Neural cell (in vitro differentiated cells): ENCODE measurements at regions not wholly inside any gene's neighbourhood (a gene's known extent, or its start where the extent isn't known, plus 50 kb on each side); places are given as distances from the start of the nearest gene placed in this dataset.

Experiments used
- H2AFZ ChIP-seq: fragments of 200-600, 300-800 bp; sonication (generic), shearing (Covaris generic); 2 replicates; pipeline ENCODE4 v1.6.0; 2014; ENCODE audit warnings: low read depth, mild to moderate bottlenecking, antibody characterized with exemption, low read length, moderate library complexity
- H3F3A ChIP-seq: fragments of 200-600 bp; shearing (Covaris generic); 2 replicates; pipeline ENCODE4 v1.6.1; 2016; ENCODE audit warnings: mild to moderate bottlenecking, moderate library complexity, mixed read lengths, antibody characterized with exemption, low read length; ENCODE audit not compliant: insufficient read depth, poor library complexity, severe bottlenecking
- H3K27ac ChIP-seq: fragments of 200-600, 300-800 bp; sonication (generic), shearing (Covaris generic); 2 replicates; pipeline ENCODE4 v1.5.1; 2014; ENCODE audit warnings: mild to moderate bottlenecking, low read length, moderate library complexity
- H3K27me3 ChIP-seq: fragments of 300-800, 200-600 bp; sonication (generic), shearing (Covaris generic); 2 replicates; pipeline ENCODE4 v1.6.0; 2014; ENCODE audit warnings: mild to moderate bottlenecking, low read depth, low read length, moderate library complexity; ENCODE audit not compliant: insufficient read depth
- H3K36me3 ChIP-seq: fragments of 300-800, 200-600 bp; sonication (generic), shearing (Covaris generic); 2 replicates; pipeline ENCODE4 v1.5.1; 2014; ENCODE audit warnings: mild to moderate bottlenecking, antibody characterized with exemption, low read length, moderate library complexity; ENCODE audit not compliant: insufficient read depth
- H3K4me2 ChIP-seq: fragments of 300-800, 200-600 bp; sonication (generic), shearing (Covaris generic); 2 replicates; pipeline ENCODE4 v1.6.0; 2014; ENCODE audit warnings: mild to moderate bottlenecking, low read length
- H3K4me3 ChIP-seq: fragments of 300-800, 200-600 bp; sonication (generic), shearing (Covaris generic); 2 replicates; pipeline ENCODE4 v1.5.1; 2014; ENCODE audit warnings: mild to moderate bottlenecking, low read length, moderate library complexity
- H3K79me2 ChIP-seq: fragments of 200-600 bp; shearing (Covaris generic); replicated peaks from 2 replicates; pipeline ENCODE4 v1.6.0; 2014; ENCODE audit warnings: mild to moderate bottlenecking, low read length, moderate library complexity; ENCODE audit not compliant: insufficient read depth
- H3K9ac ChIP-seq: fragments of 300-800, 200-600 bp; sonication (generic), shearing (Covaris generic); 2 replicates; pipeline ENCODE4 v1.6.1; 2016; ENCODE audit warnings: mild to moderate bottlenecking, low read length, mixed read lengths
- H3K9me2 ChIP-seq: fragments of 200-600 bp; shearing (Covaris generic); 2 replicates; pipeline ENCODE4 v1.6.1; 2016; ENCODE audit warnings: mild to moderate bottlenecking, low read length, mixed read lengths; ENCODE audit not compliant: insufficient read depth
- H3K9me3 ChIP-seq: fragments of 200-600, 300-800 bp; sonication (generic), shearing (Covaris generic); 2 replicates; pipeline ENCODE4 v1.6.1; 2016; ENCODE audit warnings: mild to moderate bottlenecking, mixed run types, low read length, moderate library complexity, mixed read lengths
- H4K20me1 ChIP-seq: fragments of 200-600 bp; shearing (Covaris generic); 2 replicates; pipeline ENCODE4 v1.6.1; 2016; ENCODE audit warnings: mild to moderate bottlenecking, mixed run types; ENCODE audit not compliant: insufficient read depth
- CTCF ChIP-seq: fragments of 450-650 bp; IDR thresholded peaks from 2 replicates; pipeline ENCODE4 v1.5.1; 2014; ENCODE audit warnings: antibody characterized with exemption, mild to moderate bottlenecking, moderate library complexity; ENCODE audit not compliant: poor library complexity, severe bottlenecking
- EP300 ChIP-seq: fragments of 450-650 bp; conservative IDR thresholded peaks from 2 replicates; pipeline ENCODE4 v1.6.1; 2014; ENCODE audit warnings: antibody characterized with exemption, mild to moderate bottlenecking, moderate library complexity; ENCODE audit not compliant: poor library complexity, severe bottlenecking
- EZH2 ChIP-seq: fragments of 200-600, 300-800 bp; shearing (Covaris generic), sonication (generic); IDR thresholded peaks from 2 replicates; pipeline ENCODE4 v1.6.1; 2014; ENCODE audit warnings: antibody characterized with exemption, low read length, borderline replicate concordance, mild to moderate bottlenecking; ENCODE audit not compliant: insufficient read depth, poor library complexity, severe bottlenecking
- MXI1 ChIP-seq: fragments of 450-650 bp; conservative IDR thresholded peaks from 2 replicates; pipeline ENCODE4 v1.6.1; 2014; ENCODE audit warnings: antibody characterized with exemption, mild to moderate bottlenecking; ENCODE audit not compliant: poor library complexity, severe bottlenecking
- POLR2AphosphoS5 ChIP-seq: IDR thresholded peaks from 2 replicates; pipeline ENCODE4 v1.6.1; 2012
- RAD21 ChIP-seq: fragments of 450-650 bp; conservative IDR thresholded peaks from 2 replicates; pipeline ENCODE4 v1.6.1; 2014; ENCODE audit warnings: antibody characterized with exemption, mild to moderate bottlenecking, moderate library complexity
- REST ChIP-seq: IDR thresholded peaks from 2 replicates; pipeline ENCODE4 v1.6.1; 2012; ENCODE audit warnings: borderline replicate concordance
- SMC3 ChIP-seq: fragments of 450-650 bp; conservative IDR thresholded peaks from 2 replicates; pipeline ENCODE4 v1.6.1; 2014; ENCODE audit warnings: antibody characterized with exemption, mild to moderate bottlenecking, moderate library complexity; ENCODE audit not compliant: poor library complexity
- TAF1 ChIP-seq: IDR thresholded peaks from 2 replicates; pipeline ENCODE4 v1.6.1; 2012; ENCODE audit warnings: low read depth

- Histone ChIP-seq H3K27me3 (no peaks in the 10 kb centered on the region), H3K79me2 (no peaks in the 10 kb centered on the region), H3K4me3 (no peak overlapping the region), H3F3A (no peaks in the 10 kb centered on the region), H3K9ac (no peak overlapping the region), H2AFZ (no peak overlapping the region), H3K27ac (no peak overlapping the region), H4K20me1 (no peaks in the 10 kb centered on the region), H3K9me2 (no peaks in the 10 kb centered on the region), H3K36me3 (no peaks in the 10 kb centered on the region), H3K9me3 (no peaks in the 10 kb centered on the region), H3K4me2 (no peak overlapping the region)
- TF ChIP-seq REST (no peak), CTCF (no peak), EP300 (no peak), EZH2 (no peak), TAF1 (no peak), POLR2AphosphoS5 (no peak), RAD21 (no peak), SMC3 (no peak), MXI1 (no peak)
These were observed 534.0 kb downstream of the FUT8 start for GRCh38 chr14:65946494-65946893.

- no peak overlapping the region for H2AFZ ChIP-seq
- H3K4me3 ChIP-seq, result no peak overlapping the region
- H3K27ac ChIP-seq, result no peak overlapping the region
- no peaks in the 10 kb centered on the region for H3K36me3 ChIP-seq
- H3K27me3 ChIP-seq, result no peaks in the 10 kb centered on the region
- no peaks in the 10 kb centered on the region for H4K20me1 ChIP-seq
- no peaks in the 10 kb centered on the region for H3K9me3 ChIP-seq
- no peaks in the 10 kb centered on the region for H3F3A ChIP-seq
- H3K4me2 ChIP-seq, result no peak overlapping the region
- H3K9ac ChIP-seq, result no peak overlapping the region
- no peaks in the 10 kb centered on the region for H3K9me2 ChIP-seq
- H3K79me2 ChIP-seq, result no peaks in the 10 kb centered on the region
- TF ChIP-seq SMC3 (no peak), EP300 (no peak), CTCF (no peak), POLR2AphosphoS5 (no peak)
These were observed 535.8 kb downstream of the FUT8 start for GRCh38 chr14:65948302-65948701.
